ENCODE measurements at regions not wholly inside any gene's neighbourhood (a gene's known extent, or its start where the extent isn't known, plus 50 kb on each side); places are given as distances from the start of the nearest gene placed in this dataset.
"Not testable (repeated sequence)": the region's sequence is repeated elsewhere in the genome, so short reads cannot be mapped to it uniquely, and the experiment has no call there.

GRCh38 chr16:35210681-35211433 lies 1751.4 kb downstream of the TP53TG3F start:
- H2AFZ ChIP-seq (ENCODE audit: low read length): no peak overlapping the region
- no peaks in the 10 kb centered on the region for H3K9me3 ChIP-seq (ENCODE audit: low read length)
- no peaks in the 10 kb centered on the region for H3K36me3 ChIP-seq (ENCODE audit: insufficient read depth, low read length)
- H3K4me2 ChIP-seq (ENCODE audit: low read length): no peak overlapping the region
- H3K27ac ChIP-seq (ENCODE audit: low read depth, low read length, poor library complexity, severe bottlenecking): no peak overlapping the region
- no peaks in the 10 kb centered on the region for H4K20me1 ChIP-seq (ENCODE audit: insufficient read depth, low read length)
- no peaks in the 10 kb centered on the region for H3K79me2 ChIP-seq (ENCODE audit: insufficient read depth, low read length)
- no peaks in the 10 kb centered on the region for H3K9me2 ChIP-seq (ENCODE audit: low read depth, low read length)
- no peak overlapping the region for H3K4me3 ChIP-seq (ENCODE audit: low read depth, low read length, poor library complexity, severe bottlenecking)
- H3K9ac ChIP-seq (ENCODE audit: low read length): no peak overlapping the region
- no peaks in the 10 kb centered on the region for H3K4me1 ChIP-seq (ENCODE audit: insufficient read depth, low read length, severe bottlenecking)
- TF ChIP-seq EZH2 (IDR thresholded peaks at IDR 0.05; ENCODE audit: borderline replicate concordance, low read length) (no peak), CTCF (IDR thresholded peaks at IDR 0.05; ENCODE audit: low read length) (no peak)
- no peaks in the 10 kb centered on the region for H3F3A ChIP-seq (ENCODE audit: insufficient read depth, low read length)
- H3K27me3 ChIP-seq (ENCODE audit: insufficient read depth, low read length): no peaks in the 10 kb centered on the region

- Histone ChIP-seq H3K9me3 (ENCODE audit: low read length) (no peaks in the 10 kb centered on the region), H3K9ac (ENCODE audit: low read length) (no peak overlapping the region), H3K79me2 (ENCODE audit: insufficient read depth, low read length) (no peaks in the 10 kb centered on the region), H3K9me2 (ENCODE audit: low read depth, low read length) (no peaks in the 10 kb centered on the region), H2AFZ (ENCODE audit: low read length) (no peak overlapping the region), H3K4me2 (ENCODE audit: low read length) (no peak overlapping the region), H3K27ac (ENCODE audit: low read depth, low read length, poor library complexity, severe bottlenecking) (no peak overlapping the region), H3K4me3 (ENCODE audit: low read depth, low read length, poor library complexity, severe bottlenecking) (no peak overlapping the region), H3K36me3 (ENCODE audit: insufficient read depth, low read length) (no peaks in the 10 kb centered on the region), H3K27me3 (ENCODE audit: insufficient read depth, low read length) (no peaks in the 10 kb centered on the region), H3K4me1 (ENCODE audit: insufficient read depth, low read length, severe bottlenecking) (no peaks in the 10 kb centered on the region), H3F3A (ENCODE audit: insufficient read depth, low read length) (no peaks in the 10 kb centered on the region), H4K20me1 (ENCODE audit: insufficient read depth, low read length) (no peaks in the 10 kb centered on the region)
- TF ChIP-seq EZH2 (IDR thresholded peaks at IDR 0.05; ENCODE audit: borderline replicate concordance, low read length): no peak
- no peak for TF ChIP-seq CTCF (IDR thresholded peaks at IDR 0.05; ENCODE audit: low read length)
Observed at GRCh38 chr16:35214840-35215239, 1755.4 kb downstream of the TP53TG3F start.

GRCh38 chr16:35215287-35215686 lies 1755.9 kb downstream of the TP53TG3F start:
- Histone ChIP-seq H3K27me3 (ENCODE audit: insufficient read depth, low read length) (no peaks in the 10 kb centered on the region), H4K20me1 (ENCODE audit: insufficient read depth, low read length) (no peaks in the 10 kb centered on the region), H3K9ac (ENCODE audit: low read length) (no peak overlapping the region), H3F3A (ENCODE audit: insufficient read depth, low read length) (no peaks in the 10 kb centered on the region), H3K4me1 (ENCODE audit: insufficient read depth, low read length, severe bottlenecking) (no peaks in the 10 kb centered on the region), H3K36me3 (ENCODE audit: insufficient read depth, low read length) (no peaks in the 10 kb centered on the region), H3K4me2 (ENCODE audit: low read length) (no peak overlapping the region), H3K27ac (ENCODE audit: low read depth, low read length, poor library complexity, severe bottlenecking) (no peak overlapping the region), H2AFZ (ENCODE audit: low read length) (no peak overlapping the region), H3K9me2 (ENCODE audit: low read depth, low read length) (no peaks in the 10 kb centered on the region), H3K9me3 (ENCODE audit: low read length) (no peaks in the 10 kb centered on the region), H3K4me3 (ENCODE audit: low read depth, low read length, poor library complexity, severe bottlenecking) (no peak overlapping the region), H3K79me2 (ENCODE audit: insufficient read depth, low read length) (no peaks in the 10 kb centered on the region)
- TF ChIP-seq EZH2 (IDR thresholded peaks at IDR 0.05; ENCODE audit: borderline replicate concordance, low read length): no peak
- no peak for TF ChIP-seq CTCF (IDR thresholded peaks at IDR 0.05; ENCODE audit: low read length)

- H3F3A ChIP-seq (ENCODE audit: insufficient read depth, low read length); H3K27me3 ChIP-seq (ENCODE audit: insufficient read depth, low read length); H3K4me1 ChIP-seq (ENCODE audit: insufficient read depth, low read length, severe bottlenecking); H3K4me2 ChIP-seq (ENCODE audit: low read length); H3K9me2 ChIP-seq (ENCODE audit: low read depth, low read length); H4K20me1 ChIP-seq (ENCODE audit: insufficient read depth, low read length); H3K27ac ChIP-seq (ENCODE audit: low read depth, low read length, poor library complexity, severe bottlenecking); H3K79me2 ChIP-seq (ENCODE audit: insufficient read depth, low read length); H3K9ac ChIP-seq (ENCODE audit: low read length); H3K36me3 ChIP-seq (ENCODE audit: insufficient read depth, low read length); H3K9me3 ChIP-seq (ENCODE audit: low read length); H3K4me3 ChIP-seq (ENCODE audit: low read depth, low read length, poor library complexity, severe bottlenecking); H2AFZ ChIP-seq (ENCODE audit: low read length): not testable (repeated sequence)
Observed at GRCh38 chr16:35216261-35216660, 1756.8 kb downstream of the TP53TG3F start.

Measured in OCI-LY1 (cell line).